ENCODE measurements at regions not wholly inside any gene's neighbourhood (a gene's known extent, or its start where the extent isn't known, plus 50 kb on each side); places are given as distances from the start of the nearest gene placed in this dataset.

- TF ChIP-seq CTCF (IDR thresholded peaks at IDR 0.05; ENCODE audit: control extremely low read depth in 1 of 3, insufficient read depth in 1 of 3, low read depth in 1 of 3, low read length in 3 of 3) (no peak), MAFK (IDR thresholded peaks at IDR 0.05; ENCODE audit: low read depth, low read length) (no peak), BRCA1 (IDR thresholded peaks at IDR 0.05; ENCODE audit: low read depth, low read length) (no peak), JUN (IDR thresholded peaks at IDR 0.05; ENCODE audit: low read depth, low read length) (no peak), EZH2 (IDR thresholded peaks at IDR 0.05; ENCODE audit: low read depth, low read length, severe bottlenecking) (no peak), POLR2AphosphoS5 (IDR thresholded peaks at IDR 0.05; ENCODE audit: low read depth, low read length) (no peak), GABPA (IDR thresholded peaks at IDR 0.05; ENCODE audit: borderline replicate concordance, insufficient read depth, low read length) (no peak), EGR1 (IDR thresholded peaks at IDR 0.05; ENCODE audit: borderline replicate concordance, low read depth, low read length) (no peak), CEBPB (IDR thresholded peaks at IDR 0.05; ENCODE audit: low read depth, low read length) (no peak), CBX5 (IDR thresholded peaks at IDR 0.05; ENCODE audit: low read depth, low read length) (no peak), CBX8 (IDR thresholded peaks at IDR 0.05; ENCODE audit: borderline replicate concordance, low read depth, low read length) (no peak), RXRA (IDR thresholded peaks at IDR 0.05; ENCODE audit: insufficient read depth, low read depth, low read length) (no peak), HDAC2 (IDR thresholded peaks at IDR 0.05; ENCODE audit: borderline replicate concordance in 1 of 2, low read depth in 2 of 2, low read length in 2 of 2) (no peak)
Observed at GRCh38 chr2:209181984-209182383, 241.9 kb upstream of the MAP2 start.
